GM18499 (cell line): ENCODE measurements at regions not wholly inside any gene's neighbourhood (a gene's known extent, or its start where the extent isn't known, plus 50 kb on each side); places are given as distances from the start of the nearest gene placed in this dataset.
"Not testable (repeated sequence)": the region's sequence is repeated elsewhere in the genome, so short reads cannot be mapped to it uniquely, and the experiment has no call there.

Source experiments
- ATAC-seq: cut with Tn5 transposase; IDR thresholded peaks from one replicate; pipeline ENCODE4 v1.9.1; 2021; ENCODE audit warnings: moderate number of reproducible peaks; ENCODE audit not compliant: insufficient read depth, unreplicated experiment

DNA sequence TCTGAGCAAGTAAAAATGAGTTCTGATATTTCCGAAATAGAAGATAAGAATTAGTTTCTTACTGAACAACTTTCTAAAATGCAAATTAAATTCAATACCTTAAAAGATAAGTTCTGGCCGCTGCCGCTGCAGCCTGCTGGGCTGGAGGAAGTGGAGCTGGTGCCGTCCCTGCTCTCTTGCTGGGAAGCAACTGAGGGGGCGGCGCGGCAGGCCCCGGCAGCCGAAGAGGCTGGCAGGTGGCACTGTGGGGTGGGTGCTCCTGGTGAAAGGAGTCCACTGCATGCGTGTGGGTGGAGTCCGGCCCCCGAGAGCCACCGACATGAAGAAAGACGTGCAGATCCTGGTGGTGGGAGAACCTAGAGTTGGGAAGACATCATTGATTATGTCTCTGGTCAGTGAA, 89.5 kb upstream of the ZNF519 start:
- ATAC-seq, result no peak

GRCh38 chr18:14215952-14216351, 83.7 kb upstream of the ZNF519 start:
- ATAC-seq, result not testable (repeated sequence)

- not testable (repeated sequence) for ATAC-seq
Measured at GRCh38 chr18:14203424-14203823, 71.2 kb upstream of the ZNF519 start.

DNA sequence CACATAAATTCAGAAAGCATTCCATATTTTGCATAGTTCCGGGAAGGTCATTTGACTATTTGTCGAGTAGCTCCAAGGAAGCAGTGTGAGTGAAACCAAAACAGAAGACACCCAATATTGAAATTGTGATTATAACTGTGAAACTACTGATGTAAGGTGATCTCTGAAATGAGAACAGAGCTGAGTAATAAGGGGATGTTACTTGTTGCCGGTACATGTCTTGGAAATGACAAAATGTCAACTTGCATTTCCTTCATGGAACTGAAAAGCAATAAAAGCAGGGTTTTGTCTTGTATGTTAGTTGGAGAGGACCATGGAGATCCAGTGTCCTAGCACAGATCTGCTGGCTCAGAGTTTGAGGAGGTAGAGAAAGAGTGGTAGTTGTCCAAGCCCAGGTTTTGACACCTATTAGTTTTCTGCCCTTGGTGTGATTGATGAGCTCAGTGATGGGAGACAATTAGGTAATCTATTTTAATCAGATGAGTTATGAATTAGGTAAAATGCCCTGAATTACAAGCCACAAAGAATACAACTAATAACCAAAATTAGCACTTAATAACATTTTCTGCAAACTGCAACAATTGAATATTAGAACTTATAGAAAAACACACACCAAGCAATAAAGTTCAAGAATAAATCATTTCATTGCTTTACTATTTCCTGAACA, 58.7 kb upstream of the ZNF519 start:
- peak; percentile 97 for ATAC-seq

GRCh38 chr18:14189858-14190257, 57.6 kb upstream of the ZNF519 start:
- ATAC-seq, result no peak

GRCh38 chr18:14188751-14189406, 56.6 kb upstream of the ZNF519 start:
- ATAC-seq, result not testable (repeated sequence)
